NCI-H2196 treated with DMSO at 0.1 percent for 48 hours (cell line): ENCODE measurements at regions not wholly inside any gene's neighbourhood (a gene's known extent, or its start where the extent isn't known, plus 50 kb on each side); places are given as distances from the start of the nearest gene placed in this dataset.

Experiments used
- DNase-seq: peaks from one replicate; lab custom pipeline; 2025; ENCODE audit not compliant: unreplicated experiment; lab: John Stamatoyannopoulos, UW

DNA sequence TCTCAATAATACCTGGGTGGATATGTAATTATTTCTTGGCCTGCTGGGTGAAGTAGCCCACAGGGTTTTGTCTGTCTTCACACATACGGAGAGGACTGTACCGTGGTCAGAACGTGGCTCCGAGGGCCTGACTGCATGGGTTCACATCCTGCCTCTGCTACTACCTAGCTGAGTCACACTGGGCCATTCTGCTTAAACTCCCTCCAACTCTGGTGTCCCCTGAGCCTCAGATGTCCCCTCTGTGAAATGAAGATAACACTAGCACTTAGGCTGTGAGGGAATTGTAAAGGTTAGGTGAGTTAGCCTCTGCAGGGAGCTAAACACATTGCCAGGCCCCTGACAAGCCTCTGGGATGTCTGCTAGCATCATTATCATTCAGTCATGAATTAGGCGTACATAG is 120.1 kb upstream of the NABP1 start:
- DNase-seq = no peak

DNA sequence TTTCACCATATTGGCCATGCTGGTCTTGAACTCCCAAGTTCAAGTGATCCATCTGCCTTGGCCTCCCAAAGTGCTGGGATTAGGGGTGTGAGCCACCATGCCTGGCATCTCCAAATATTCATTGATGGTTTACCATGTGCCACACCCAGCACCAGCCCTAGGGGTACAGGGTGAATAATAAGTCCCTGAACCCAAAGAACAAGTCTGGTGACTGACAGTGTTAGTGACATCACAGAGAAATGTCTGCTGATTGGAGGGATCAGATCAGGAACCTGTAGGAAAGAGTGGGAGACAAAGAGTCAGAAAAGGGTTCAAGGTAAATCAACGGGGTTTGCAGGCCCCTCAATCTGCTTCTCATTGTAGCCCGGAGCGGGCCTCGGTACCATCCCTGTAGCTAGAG is 118.4 kb upstream of the NABP1 start:
- no peak for DNase-seq

DNA sequence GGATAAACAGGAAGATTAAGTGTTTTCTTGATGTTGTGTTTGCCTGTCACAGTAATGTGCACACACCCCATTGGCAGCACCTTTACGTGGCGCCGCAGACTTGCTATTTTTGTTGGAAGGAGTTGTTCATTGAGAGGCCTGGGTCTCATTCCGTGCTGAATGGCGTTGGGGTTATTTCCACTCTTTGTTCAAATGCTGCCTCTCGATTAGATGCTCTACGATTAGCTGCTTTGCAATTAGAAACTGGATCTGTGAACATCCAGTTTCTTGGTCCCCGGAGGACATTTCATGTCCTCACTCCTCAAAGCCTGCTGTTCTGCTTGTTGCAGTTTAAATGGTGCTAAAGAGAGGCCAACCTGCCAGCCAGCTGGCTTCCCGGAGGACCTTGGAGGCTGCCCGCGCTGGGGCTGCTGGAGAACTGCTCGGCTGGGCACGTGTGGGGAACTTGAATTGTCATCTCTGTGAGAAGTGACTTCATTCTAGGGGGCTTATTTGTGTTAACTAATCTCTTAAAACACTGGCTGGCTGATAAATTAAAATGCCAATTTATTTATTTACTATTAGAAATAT is 117.4 kb upstream of the NABP1 start:
- no peak for DNase-seq

DNA sequence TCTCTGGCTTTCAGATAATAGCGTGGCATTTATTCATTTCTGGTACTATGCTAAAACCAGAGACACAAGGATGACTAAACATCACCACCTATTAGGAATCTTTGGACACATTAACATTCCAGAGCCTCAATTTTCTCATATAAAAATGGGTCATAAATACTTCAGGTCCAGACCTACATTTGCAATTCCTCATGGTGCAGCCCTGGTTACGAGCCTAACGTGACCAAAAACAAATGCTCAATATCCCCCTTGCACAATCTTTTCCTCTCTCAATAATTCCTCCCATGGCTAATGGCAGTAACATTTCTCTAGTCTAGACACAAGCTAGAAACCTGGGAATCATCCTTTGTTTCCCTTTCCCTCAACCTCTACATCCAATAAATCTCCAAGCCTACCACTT is 112.8 kb upstream of the NABP1 start:
- no peak for DNase-seq

DNA sequence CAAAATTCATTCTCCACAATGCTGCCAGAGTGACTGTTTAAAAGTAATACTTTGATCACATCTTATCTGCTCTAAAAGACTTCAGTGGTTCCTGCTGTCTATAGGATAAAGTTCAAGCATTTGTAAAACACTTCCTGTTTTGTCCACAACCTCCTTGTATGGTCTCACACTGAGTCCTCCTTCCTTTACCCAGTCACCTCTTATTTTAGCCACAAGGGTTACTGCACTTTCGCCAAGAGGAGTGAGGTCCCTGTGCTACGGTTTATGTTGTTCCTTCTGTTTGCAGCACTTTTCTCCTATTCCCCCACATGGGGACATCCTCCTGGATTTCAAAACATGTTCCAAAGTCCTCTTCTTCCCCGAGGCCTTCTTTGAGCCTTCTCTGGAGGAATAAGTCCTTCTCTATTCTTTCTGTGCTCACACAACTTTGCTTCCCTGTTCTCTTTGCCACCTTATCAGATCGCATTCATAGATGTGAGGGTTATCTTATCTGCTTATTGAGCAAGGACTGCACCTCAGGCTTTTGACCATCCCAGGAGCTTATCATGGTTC is 112.2 kb upstream of the NABP1 start:
- no peak for DNase-seq

DNA sequence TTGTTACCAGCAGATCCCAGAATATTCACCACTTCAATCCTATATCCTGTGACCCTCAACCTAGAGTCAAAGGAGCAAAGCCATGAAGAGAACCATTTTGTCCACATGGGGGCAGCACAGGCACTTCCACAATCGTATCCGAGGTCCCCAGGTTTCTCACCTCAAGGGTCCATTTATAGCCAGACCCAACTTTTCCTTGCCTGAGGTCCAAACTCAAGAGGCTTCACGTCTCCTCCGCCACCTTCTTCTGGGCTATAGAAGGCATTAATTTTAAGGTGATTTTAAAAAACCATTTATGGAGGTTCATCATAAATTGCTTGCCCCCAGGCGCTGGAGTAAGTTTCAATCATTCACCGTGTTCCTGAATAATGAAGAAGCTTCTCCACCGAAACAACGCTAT is 111.6 kb upstream of the NABP1 start:
- no peak for DNase-seq

DNA sequence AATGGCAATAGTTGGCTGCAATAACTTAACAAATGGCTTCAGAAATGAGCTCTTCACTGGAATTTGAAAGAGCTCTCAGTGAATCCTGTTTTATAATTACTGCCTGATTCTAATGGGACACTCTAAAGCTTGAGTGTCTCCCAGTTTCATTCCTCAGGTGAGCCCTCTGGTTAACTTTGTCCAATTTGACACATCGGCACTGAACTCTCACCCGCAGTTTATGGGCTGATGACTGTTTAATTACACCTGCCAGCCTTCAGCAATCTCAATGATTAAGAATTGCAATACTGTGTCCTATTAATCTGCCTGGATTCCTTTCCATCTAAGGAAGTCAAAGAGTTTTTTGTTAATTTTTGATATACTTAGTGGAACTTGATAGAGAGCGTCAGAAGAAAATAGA is 110.7 kb upstream of the NABP1 start:
- no peak for DNase-seq

DNA sequence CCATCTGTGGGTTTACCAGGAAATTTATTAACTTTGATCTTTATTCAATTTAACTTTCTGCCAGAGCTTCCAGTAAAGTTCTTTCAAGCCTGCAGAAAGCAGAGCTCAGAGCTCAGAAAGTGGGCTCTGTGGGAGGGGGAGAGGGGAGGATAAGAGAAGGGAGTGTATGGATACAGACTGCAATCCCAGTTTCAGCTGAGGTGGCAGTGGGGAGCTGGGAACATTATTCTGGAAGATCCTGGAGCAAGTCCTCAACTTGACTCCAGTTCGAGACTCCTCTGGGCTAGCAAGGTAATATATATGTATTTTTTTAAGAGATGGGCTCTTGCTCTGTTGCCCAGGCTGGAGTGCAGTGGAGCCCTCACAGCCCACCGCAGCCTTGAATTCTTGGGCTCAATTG is 108.9 kb upstream of the NABP1 start:
- DNase-seq = no peak

DNA sequence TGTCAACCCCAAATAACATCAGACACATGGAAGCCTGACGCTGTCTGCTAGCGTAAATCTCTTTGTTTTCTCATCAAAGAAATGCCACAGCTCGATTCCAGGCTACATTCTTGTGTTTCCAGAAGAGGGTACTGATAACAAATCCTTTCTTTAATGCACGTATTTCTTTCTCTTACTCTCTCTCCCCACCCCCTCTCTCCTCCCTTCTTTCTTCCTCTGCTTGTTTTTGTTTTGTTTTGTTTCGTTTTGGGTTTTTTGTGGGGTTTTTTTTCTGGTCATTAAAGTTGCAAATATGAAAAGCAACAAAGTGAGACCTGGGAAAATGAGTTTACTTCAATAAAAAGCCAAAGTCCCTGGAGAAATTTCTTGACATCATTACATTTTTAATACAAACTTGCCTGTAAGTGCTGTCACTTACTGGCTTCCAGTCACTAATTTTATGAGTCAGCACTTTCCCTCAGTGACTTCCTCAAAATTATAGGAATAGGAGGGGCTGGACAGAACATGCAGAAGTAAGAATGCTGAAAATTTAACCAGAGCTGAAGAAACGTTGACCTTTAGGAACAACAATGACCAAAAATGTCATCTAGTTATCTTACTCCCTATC is 106.7 kb upstream of the NABP1 start:
- DNase-seq = no peak

DNA sequence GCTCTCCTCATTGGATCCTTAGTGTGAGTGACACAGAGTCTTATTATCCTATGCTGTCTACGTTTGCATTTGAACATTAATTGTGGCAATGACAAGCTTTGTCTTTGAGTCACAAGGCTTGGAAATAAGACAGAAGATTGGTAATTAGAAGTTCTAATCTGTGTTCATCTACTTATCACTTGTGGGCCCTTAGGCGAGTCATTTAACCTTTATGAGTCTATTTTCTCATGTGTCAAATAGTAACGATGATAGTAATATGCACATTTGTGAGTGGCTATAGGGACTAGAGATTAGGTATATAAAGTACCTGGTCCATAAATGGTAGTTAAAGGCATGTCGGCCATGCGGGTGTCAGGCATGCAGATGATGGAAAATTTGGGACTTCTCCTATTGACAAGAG is 105.6 kb upstream of the NABP1 start:
- no peak for DNase-seq

DNA sequence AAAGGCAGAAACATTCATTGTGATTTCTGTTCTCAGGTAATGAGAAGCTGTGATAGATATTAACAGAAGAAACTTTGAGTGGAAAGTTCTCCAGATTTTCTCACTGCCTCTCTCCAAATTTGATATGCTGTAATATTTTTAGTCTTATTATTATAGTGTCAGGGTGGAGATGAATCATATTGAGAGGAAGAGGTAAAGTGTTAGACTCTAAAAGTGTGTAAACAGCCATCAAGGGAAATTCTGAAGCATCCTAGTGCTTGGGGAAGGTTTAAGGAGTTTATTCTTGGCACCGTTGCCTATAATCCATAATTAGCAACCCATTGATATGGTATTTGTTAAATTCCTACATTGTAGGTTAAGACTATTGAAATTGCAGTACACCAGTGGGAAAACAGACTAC is 104.7 kb upstream of the NABP1 start:
- DNase-seq = no peak

DNA sequence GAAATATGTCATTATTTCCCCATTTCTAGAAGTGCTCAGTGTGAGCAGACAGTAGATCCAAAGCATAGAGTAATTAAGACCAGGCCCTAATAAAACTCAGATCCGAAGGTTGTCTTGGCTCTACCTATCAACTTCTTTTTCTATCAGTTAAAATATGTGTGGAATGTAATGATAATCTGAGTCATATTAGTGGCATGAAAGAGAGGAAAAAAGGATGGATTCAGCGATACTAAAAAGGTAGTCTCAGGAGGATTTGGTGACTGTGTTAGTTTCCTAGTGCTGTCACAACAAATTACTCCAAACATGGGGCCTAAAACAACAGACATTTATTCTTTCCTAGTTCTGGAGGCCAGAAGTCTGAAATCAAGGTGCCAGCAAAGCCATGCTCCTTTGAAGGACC is 103.7 kb upstream of the NABP1 start:
- no peak for DNase-seq

DNA sequence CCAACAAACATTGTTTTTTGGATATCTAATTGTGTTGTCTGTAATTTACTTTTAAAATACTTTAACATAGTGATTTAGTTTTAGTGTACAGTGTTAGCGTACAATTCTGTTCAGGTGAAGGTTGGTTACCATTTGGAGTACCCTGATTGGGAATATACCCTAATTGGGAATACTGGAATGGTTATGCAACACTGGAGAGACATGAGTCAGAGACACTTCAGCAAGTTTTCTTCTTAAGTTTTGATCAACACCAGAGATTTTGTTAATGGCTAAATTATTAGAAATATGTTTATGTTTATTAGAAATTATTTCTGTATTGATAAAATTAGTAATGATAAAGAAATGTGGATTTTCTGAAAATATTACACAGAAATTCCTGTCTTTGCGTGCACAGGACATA is 100.3 kb upstream of the NABP1 start:
- no peak for DNase-seq

DNA sequence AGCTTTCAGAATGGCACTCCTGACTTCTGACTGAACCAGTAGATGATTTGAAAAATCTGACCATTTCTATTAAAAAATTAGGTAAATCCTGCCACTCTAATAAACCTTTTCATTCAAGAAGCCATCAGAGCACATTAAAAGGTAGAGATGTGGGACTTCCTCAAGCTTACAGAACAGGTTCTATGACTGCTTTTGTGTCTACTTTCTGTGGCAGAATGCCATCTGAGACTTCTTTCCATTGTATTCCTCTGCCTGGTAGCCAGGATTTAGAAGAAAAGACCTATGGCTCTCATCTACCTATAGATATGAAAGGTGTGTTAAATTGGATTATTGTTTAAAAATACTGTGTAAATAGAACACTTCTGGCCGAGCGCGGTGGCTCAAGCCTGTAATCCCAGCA is 99.9 kb upstream of the NABP1 start:
- no peak for DNase-seq

DNA sequence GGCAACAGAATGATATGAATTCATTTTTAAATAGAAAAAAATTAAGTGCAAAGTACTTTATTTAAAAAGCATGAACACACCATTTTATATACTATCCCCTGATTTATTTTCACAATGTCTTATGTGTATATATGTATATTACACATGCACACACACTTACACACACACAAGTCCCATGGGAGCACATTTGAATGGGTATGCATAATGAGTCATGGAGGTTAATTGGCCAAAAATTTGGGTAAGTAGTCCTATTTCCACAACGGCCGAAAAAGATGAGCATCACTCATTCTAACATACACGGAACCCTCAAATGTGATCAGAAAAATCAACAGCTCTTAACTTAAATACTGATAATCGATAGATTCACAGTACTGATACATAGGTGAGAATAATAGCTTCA is 97.4 kb upstream of the NABP1 start:
- no peak for DNase-seq

DNA sequence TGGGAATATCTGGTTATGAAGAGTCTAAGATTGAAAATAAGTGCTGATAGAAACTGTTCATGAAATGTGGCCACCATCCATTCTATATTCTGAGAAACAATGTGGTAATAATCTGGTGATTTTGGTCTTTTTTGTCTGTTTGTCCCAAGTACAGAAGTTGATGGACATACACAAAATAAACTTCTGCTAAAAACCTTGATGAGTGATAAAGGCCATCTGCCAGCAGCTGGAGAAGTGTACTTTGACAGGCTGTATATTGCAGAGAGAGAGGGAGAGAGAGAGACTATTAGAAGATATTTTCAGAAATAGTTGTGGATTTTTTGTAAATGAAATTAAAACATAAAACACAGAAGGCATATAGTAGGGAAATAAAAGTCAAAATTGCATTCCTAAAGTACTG is 96.9 kb upstream of the NABP1 start:
- no peak for DNase-seq

DNA sequence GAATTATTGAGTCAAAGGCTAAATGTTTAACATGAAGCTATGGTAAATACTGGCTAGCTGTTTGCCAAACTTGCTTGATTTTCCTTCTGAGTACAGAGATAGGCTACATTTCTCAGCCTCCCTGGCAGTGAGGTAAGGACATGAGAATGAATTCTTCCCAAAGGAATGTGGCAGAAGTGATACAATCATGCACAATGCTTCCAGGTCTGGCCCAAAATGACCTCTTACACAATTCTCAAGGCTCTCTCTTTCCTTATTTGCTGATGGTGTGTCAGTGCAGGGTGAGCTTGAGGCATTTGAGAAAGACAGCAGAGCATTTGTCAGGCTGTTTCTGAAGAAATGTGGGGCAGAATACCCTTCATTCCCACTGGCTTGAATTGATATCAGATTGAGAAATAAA is 95.6 kb upstream of the NABP1 start:
- no peak for DNase-seq

DNA sequence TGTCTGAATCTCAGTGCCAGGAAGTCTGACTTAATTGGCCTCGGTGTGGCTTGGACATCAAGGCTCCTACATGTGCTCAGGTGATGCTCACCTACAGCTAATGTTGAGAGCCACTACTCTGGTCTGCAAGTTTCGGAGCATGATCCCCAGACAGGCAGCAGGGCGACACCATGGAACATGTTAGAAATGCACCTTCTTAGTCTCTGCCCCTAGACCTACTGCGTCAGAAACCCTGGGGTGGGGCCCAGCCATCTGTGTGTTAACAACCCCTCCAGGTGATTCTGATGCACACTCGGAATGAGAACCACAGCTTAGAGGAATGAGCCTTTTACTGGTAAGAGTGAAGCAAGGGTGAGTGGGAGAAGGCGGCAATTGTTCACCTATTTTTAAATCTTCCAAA is 86.9 kb upstream of the NABP1 start:
- DNase-seq = no peak

DNA sequence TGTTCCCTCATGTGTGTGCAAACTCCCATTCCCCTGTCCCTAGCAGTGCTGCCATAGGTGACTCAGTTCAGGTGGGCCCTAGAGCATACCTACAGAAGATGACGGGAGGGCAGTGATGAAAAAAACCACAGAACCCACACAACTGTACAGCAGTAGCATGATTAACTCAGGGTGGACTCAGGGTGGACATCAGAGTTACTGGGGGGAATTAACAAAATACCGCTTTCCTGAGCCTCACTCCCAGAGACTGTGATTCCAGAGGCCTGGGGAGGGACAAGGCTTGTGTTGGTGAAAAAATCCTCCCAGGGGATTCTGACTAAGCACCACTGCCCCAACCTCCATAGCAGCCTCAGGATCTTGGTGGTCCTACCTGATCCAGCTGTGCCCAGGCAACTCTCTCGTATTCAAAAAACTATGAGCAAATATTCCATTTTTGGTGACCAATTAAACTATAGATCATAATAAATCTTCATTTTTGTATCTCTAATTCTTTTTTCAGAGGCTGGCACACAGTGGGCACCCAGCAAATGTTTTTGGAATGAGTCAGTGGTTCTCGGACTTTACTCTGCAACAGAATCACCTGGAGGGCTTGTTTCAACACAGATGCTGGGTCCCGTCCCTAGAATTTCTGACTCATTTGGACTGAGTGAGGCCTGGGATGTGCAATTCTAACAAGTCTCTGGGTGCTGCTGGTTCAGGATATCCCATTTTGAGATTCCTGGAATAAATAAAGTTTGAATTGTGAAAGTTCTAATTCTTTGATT is 84.1 kb upstream of the NABP1 start:
- DNase-seq = no peak

DNA sequence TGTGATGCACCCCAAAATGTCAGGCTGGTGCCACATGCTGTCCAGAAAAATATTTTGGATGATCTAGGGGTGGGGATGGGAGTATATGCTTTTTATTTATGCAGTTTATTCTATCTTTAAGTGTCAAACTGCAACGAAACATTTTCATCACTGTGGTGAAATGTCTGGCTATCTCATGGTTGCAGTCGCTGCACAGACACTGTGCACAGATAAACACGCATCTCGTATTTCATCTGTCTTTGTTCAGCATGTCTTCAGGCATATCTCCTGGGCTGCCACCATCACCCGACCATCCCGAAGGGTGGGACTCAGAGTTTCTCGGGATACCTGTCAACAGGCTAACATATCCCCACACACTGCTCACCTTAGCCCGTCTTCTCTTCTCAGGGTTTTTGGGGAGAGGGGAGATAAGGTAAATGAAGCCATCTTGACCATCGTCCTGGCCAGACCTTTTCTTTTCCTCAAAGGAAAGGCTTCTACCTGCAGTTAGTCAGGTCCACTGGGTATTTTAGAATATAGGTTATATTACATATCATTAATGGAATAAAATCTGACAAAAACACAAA is 80.7 kb upstream of the NABP1 start:
- no peak for DNase-seq

DNA sequence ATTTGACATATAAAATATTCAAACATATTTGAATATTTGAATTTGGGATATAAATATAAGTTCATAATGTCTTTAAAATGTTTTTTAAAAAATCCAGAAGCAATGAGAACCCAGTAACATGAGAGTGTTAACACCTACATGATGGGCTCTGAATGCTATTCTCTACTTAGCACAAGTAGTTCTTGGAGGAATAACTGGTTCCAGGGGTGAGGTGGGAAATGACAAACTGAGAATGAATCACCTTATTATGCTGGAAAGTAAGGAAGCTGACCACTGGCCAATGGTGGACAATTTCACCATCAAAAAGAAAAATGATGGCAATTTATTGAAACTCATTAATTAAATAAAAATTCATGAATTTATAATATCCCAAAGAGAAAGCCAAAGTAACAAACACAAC is 79.6 kb upstream of the NABP1 start:
- no peak for DNase-seq

DNA sequence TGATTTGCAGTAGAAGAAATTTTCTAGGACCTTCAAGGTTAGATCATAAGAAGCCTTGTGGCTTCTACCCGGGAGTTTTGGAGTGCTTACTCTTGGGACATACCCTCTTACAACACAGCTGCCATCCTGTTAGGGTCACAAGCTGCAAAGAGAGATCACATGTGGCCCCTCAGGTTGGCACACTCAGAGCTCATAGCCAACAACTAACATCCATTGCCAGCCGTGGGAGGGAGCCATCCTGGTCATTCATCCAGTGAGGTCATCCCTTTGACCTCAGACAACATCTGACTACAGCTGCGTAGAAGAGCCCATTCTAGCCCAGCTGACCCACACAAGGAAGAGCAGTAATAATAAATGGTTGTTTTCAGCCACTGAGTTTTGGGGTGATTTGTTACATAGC is 76.9 kb upstream of the NABP1 start:
- no peak for DNase-seq
